Vagina (tissue), 2 donors: ENCODE measurements at regions not wholly inside any gene's neighbourhood (a gene's known extent, or its start where the extent isn't known, plus 50 kb on each side); places are given as distances from the start of the nearest gene placed in this dataset.
A peak's percentile ranks its signal among the peaks of the same experiment; 100 is the strongest.

Experiments used
- DNase-seq, 2 donors: peaks; one replicate each; pipeline ENCODE4 v3.0.0-alpha.2; 2017; ENCODE audit errors: extremely low spot score in 2 of 2
- H3K27ac ChIP-seq: fragments of 200-600 bp; sonication (generic); one replicate; pipeline ENCODE4 v1.5.1; 2019
- H3K27me3 ChIP-seq: fragments of 200-600 bp; sonication (generic); one replicate; pipeline ENCODE4 v1.5.1; 2019
- H3K36me3 ChIP-seq, 2 donors: fragments of 200-600 bp; sonication (generic); one replicate each; pipeline ENCODE4 v1.5.1; 2017 to 2019
- H3K4me1 ChIP-seq: fragments of 200-600 bp; sonication (generic); one replicate; pipeline ENCODE4 v1.5.1; 2019
- H3K4me3 ChIP-seq, 2 donors: fragments of 200-600 bp; sonication (generic); 1 replicate in 1 of 2; 2 replicates in 1 of 2; pipeline ENCODE4 v1.5.1; 2016 to 2019
- H3K9me3 ChIP-seq: fragments of 200-600 bp; sonication (generic); one replicate; pipeline ENCODE4 v1.5.1; 2019
- CTCF ChIP-seq, 3 experiments: fragments of 450-650 bp in 2 of 3; fragments of 200-600 bp in 1 of 3; sonication (generic) in 1 of 3; IDR thresholded peaks; one replicate each; pipeline ENCODE4 v1.5.1; 2017 to 2019; ENCODE audit warnings: antibody characterized with exemption in 3 of 3, mild to moderate bottlenecking in 2 of 3, moderate library complexity in 2 of 3
- POLR2A ChIP-seq, 2 donors: fragments of 450-650 bp; IDR thresholded peaks; one replicate each; pipeline ENCODE4 v1.6.1; 2017; ENCODE audit warnings: antibody characterized with exemption in 2 of 2, mild to moderate bottlenecking in 2 of 2, moderate library complexity in 2 of 2
- POLR2AphosphoS5 ChIP-seq, 2 donors: sonication (generic); formaldehyde crosslinking; IDR thresholded peaks; one replicate each; pipeline ENCODE4 v1.9.0; 2017; ENCODE audit warnings: antibody characterized with exemption in 2 of 2, mild to moderate bottlenecking in 2 of 2, low read depth in 1 of 2; ENCODE audit not compliant: insufficient read depth in 1 of 2
- intact Hi-C: fragments of 100-400 bp; cut with DNase I; formaldehyde crosslinking; loops from one replicate; pipeline ENCODE4 v1.15.1; 2023

GRCh38 chr9:111985315-111985714 is 88.7 kb downstream of the UGCG start:
- Histone ChIP-seq H3K36me3 (no peaks in the 10 kb centered on the region), H3K27ac (no peak overlapping the region), H3K4me1 (peaks cover 10% of the 10 kb centered on the region), H3K9me3 (no peaks in the 10 kb centered on the region), H3K4me3 (no peak overlapping the region), H3K27me3 (no peaks in the 10 kb centered on the region)
- intact Hi-C loops = no loop called here
- no peak for TF ChIP-seq POLR2AphosphoS5 (IDR thresholded peaks at IDR 0.05; ENCODE audit: insufficient read depth in 1 of 2, low read depth in 1 of 2)
- no peak for TF ChIP-seq POLR2A (IDR thresholded peaks at IDR 0.05)
- TF ChIP-seq CTCF (IDR thresholded peaks at IDR 0.05) = no peak
- no peak for DNase-seq

- no peak for DNase-seq
- intact Hi-C loops = no loop called here
Observed at GRCh38 chr9:111986035-111986556, 89.5 kb downstream of the UGCG start.

More at GRCh38 chr9:111986035-111986556, 89.5 kb downstream of the UGCG start:
- Histone ChIP-seq H3K36me3 (no peaks in the 10 kb centered on the region), H3K4me1 (peaks cover 10% of the 10 kb centered on the region), H3K9me3 (no peaks in the 10 kb centered on the region), H3K27me3 (no peaks in the 10 kb centered on the region), H3K4me3 (no peak overlapping the region), H3K27ac (no peak overlapping the region)
- TF ChIP-seq CTCF (IDR thresholded peaks at IDR 0.05) = no peak
- TF ChIP-seq POLR2A (IDR thresholded peaks at IDR 0.05) = no peak
- peak in 1 of 2 donors; percentile 12 for TF ChIP-seq POLR2AphosphoS5 (IDR thresholded peaks at IDR 0.05; ENCODE audit: insufficient read depth in 1 of 2, low read depth in 1 of 2)
